Endothelial cell (in vitro differentiated cells): ENCODE measurements at regions not wholly inside any gene's neighbourhood (a gene's known extent, or its start where the extent isn't known, plus 50 kb on each side); places are given as distances from the start of the nearest gene placed in this dataset.

Experiments
- DNase-seq: peaks from one replicate; pipeline ENCODE4 v3.0.0; 2021; ENCODE audit warnings: low spot score
- H3K27ac Mint-ChIP-seq: one replicate; pipeline ENCODE4 v1.8.0; 2021; ENCODE audit warnings: mixed read lengths, inconsistent platforms; ENCODE audit not compliant: unreplicated experiment
- H3K27me3 Mint-ChIP-seq: one replicate; pipeline ENCODE4 v1.8.0; 2021; ENCODE audit warnings: mild to moderate bottlenecking, moderate library complexity, mixed read lengths, inconsistent platforms; ENCODE audit not compliant: unreplicated experiment
- H3K36me3 Mint-ChIP-seq: one replicate; pipeline ENCODE4 v1.8.0; 2021; ENCODE audit warnings: mild to moderate bottlenecking, low read depth, mixed read lengths, inconsistent platforms; ENCODE audit not compliant: unreplicated experiment
- H3K4me1 Mint-ChIP-seq: one replicate; pipeline ENCODE4 v1.8.0; 2021; ENCODE audit warnings: mild to moderate bottlenecking, mixed read lengths, inconsistent platforms; ENCODE audit not compliant: unreplicated experiment
- H3K4me3 Mint-ChIP-seq: one replicate; pipeline ENCODE4 v1.8.0; 2021; ENCODE audit warnings: mild to moderate bottlenecking, mixed read lengths, inconsistent platforms; ENCODE audit not compliant: unreplicated experiment
- H3K9me3 Mint-ChIP-seq: one replicate; pipeline ENCODE4 v1.8.0; 2021; ENCODE audit warnings: mixed read lengths, inconsistent platforms; ENCODE audit not compliant: unreplicated experiment
- CTCF ChIP-seq: fragments of 200-600 bp; sonication (generic); IDR thresholded peaks from one replicate; pipeline ENCODE4 v1.5.0; 2021; ENCODE audit warnings: antibody characterized with exemption; ENCODE audit not compliant: unreplicated experiment

GRCh38 chr6:139877828-139878405 lies 503.5 kb upstream of the CITED2 start:
- Mint-ChIP-seq H3K36me3 (no peaks in the 10 kb centered on the region), H3K4me1 (peaks cover 14% of the 10 kb centered on the region), H3K4me3 (no peak overlapping the region), H3K27ac (no peak overlapping the region), H3K9me3 (no peaks in the 10 kb centered on the region), H3K27me3 (no peaks in the 10 kb centered on the region)
- no peak for DNase-seq
- no peak for TF ChIP-seq CTCF

GRCh38 chr6:139872665-139873064 lies 498.2 kb upstream of the CITED2 start:
- TF ChIP-seq CTCF = no peak
- no peak for DNase-seq
- H3K4me3 Mint-ChIP-seq = no peak overlapping the region
- H3K36me3 Mint-ChIP-seq = no peaks in the 10 kb centered on the region
- no peaks in the 10 kb centered on the region for H3K9me3 Mint-ChIP-seq
- no peak overlapping the region for H3K27ac Mint-ChIP-seq
- H3K27me3 Mint-ChIP-seq = no peaks in the 10 kb centered on the region
- H3K4me1 Mint-ChIP-seq = peaks cover 3% of the 10 kb centered on the region

- no peaks in the 10 kb centered on the region for H3K36me3 Mint-ChIP-seq
- TF ChIP-seq CTCF = no peak
- H3K4me1 Mint-ChIP-seq = peaks cover 3% of the 10 kb centered on the region
- DNase-seq = no peak
- no peak overlapping the region for H3K27ac Mint-ChIP-seq
- H3K4me3 Mint-ChIP-seq = no peak overlapping the region
- no peaks in the 10 kb centered on the region for H3K9me3 Mint-ChIP-seq
- H3K27me3 Mint-ChIP-seq = no peaks in the 10 kb centered on the region
Observed at GRCh38 chr6:139871803-139872510, 497.5 kb upstream of the CITED2 start.

- Mint-ChIP-seq H3K4me3 (no peak overlapping the region), H3K4me1 (peaks cover 3% of the 10 kb centered on the region), H3K27me3 (no peaks in the 10 kb centered on the region), H3K27ac (no peak overlapping the region), H3K36me3 (no peaks in the 10 kb centered on the region), H3K9me3 (no peaks in the 10 kb centered on the region)
- TF ChIP-seq CTCF = no peak
- DNase-seq = no peak
Observed at GRCh38 chr6:139871165-139871710, 496.8 kb upstream of the CITED2 start.

GRCh38 chr6:139868576-139868975 lies 494.1 kb upstream of the CITED2 start:
- Mint-ChIP-seq H3K36me3 (no peaks in the 10 kb centered on the region), H3K4me1 (peaks cover 3% of the 10 kb centered on the region), H3K27ac (no peak overlapping the region), H3K9me3 (no peaks in the 10 kb centered on the region), H3K4me3 (no peak overlapping the region), H3K27me3 (no peaks in the 10 kb centered on the region)
- DNase-seq = no peak
- TF ChIP-seq CTCF = no peak
